Jurkat, Clone E6-1 (cell line): ENCODE measurements at regions not wholly inside any gene's neighbourhood (a gene's known extent, or its start where the extent isn't known, plus 50 kb on each side); places are given as distances from the start of the nearest gene placed in this dataset.

Source experiments
- DNase-seq: peaks from one replicate; pipeline ENCODE4 v3.0.0-alpha.2; 2011; ENCODE audit warnings: low read depth, low spot score
- H3K4me3 ChIP-seq: 2 replicates; pipeline ENCODE4 v1.5.1; 2011; ENCODE audit warnings: mild to moderate bottlenecking, low read length, control low read depth, moderate library complexity

DNA sequence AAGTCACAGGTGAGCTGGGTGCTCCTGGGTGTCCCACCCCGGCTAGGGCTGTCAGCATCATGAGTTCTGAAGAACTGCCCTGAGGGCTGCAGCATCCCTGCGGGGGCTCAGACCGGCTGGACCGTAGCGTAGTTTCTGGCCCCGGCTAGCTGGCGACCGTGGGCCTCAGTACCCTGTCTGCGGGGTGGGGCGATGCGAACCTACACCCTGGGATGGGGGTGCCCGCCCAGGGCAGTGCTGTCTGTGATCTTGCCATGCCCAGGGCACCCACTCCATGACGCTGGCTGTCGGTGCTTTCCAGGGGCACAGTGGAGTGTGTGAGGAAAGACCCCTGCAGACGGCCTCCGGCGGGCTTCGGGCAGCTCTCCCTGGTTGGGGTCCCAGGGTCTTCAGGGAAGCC is 66.5 kb upstream of the IRX4 start:
- DNase-seq, result no peak
- H3K4me3 ChIP-seq, result no peak overlapping the region

DNA sequence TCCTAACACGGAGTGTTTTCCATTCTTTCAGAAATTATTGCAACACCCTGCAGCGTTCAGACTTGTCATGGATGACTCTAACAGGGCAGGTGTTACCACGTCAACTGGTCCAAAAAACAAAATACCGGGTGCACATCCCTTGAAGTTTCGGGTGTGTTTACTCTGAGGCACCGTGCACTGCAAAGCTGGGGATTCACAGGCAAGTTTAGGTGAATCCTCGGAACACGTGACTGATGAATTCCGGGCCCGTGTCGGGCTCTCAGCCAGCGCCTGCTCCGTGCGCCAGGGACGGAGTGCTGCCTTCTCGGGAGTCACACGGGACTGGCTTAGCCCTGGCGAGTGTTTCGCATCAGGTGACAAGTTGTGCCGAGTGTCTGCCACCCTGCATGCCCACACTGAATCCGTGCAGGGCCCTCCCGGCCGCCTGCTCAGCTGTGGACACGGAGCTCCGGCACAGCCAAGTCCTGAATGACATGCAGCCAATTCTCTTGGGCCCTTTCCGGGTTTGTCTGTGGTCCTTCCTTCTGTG is 66.0 kb upstream of the IRX4 start:
- H3K4me3 ChIP-seq, result no peak overlapping the region
- no peak for DNase-seq

GRCh38 chr5:1948111-1948510 is 65.4 kb upstream of the IRX4 start:
- no peak overlapping the region for H3K4me3 ChIP-seq
- no peak for DNase-seq

- H3K4me3 ChIP-seq, result no peak overlapping the region
- DNase-seq, result no peak
These were observed 64.1 kb upstream of the IRX4 start for GRCh38 chr5:1946776-1947175.

- no peak overlapping the region for H3K4me3 ChIP-seq
- no peak for DNase-seq
These were observed 63.5 kb upstream of the IRX4 start for GRCh38 chr5:1946122-1946677.

DNA sequence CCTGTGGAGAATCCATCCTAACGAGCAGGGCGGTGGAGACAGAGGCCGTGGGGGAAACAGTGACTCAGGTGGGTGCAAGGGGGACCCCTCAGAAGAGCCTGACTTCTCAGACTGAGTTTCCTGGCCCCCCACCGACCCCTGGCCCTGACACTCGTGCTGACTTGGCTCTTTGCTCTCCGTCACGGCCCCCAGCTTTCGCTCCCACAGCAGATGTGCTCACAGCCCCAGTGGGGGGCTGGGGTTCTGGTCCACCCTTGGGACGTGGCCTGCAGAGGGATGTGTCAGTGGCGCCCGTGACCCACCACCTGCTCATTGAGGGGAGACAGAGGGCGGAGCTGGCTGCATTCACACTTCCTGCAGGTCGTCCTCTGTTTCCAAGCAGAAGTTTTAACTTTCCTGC is 62.9 kb upstream of the IRX4 start:
- no peak for DNase-seq
- H3K4me3 ChIP-seq, result no peak overlapping the region

GRCh38 chr5:1944408-1944807 is 61.7 kb upstream of the IRX4 start:
- H3K4me3 ChIP-seq, result no peak overlapping the region
- DNase-seq, result no peak

GRCh38 chr5:1943481-1943880 is 60.8 kb upstream of the IRX4 start:
- no peak overlapping the region for H3K4me3 ChIP-seq
- DNase-seq, result no peak

GRCh38 chr5:1942630-1943029 is 59.9 kb upstream of the IRX4 start:
- H3K4me3 ChIP-seq, result no peak overlapping the region
- DNase-seq, result no peak

DNA sequence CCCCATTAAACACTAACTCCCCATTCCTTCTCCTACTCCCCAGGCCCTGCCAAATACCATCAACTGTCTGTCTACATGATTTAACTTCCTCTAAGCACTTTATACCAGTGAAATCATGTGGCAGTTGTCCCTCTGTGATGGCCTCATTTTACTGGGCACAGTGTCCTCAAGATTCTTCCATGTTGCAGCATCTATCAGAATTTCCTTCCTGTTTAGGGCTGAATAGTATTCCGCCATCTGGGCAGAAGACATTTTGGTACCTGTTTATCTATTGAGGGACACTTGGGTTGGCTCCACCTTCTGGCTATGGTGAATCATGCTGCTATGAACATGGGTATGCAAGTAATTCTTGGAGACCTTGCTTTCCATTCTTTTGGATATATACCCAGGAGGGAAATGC is 59.4 kb upstream of the IRX4 start:
- no peak for DNase-seq
- H3K4me3 ChIP-seq, result no peak overlapping the region

DNA sequence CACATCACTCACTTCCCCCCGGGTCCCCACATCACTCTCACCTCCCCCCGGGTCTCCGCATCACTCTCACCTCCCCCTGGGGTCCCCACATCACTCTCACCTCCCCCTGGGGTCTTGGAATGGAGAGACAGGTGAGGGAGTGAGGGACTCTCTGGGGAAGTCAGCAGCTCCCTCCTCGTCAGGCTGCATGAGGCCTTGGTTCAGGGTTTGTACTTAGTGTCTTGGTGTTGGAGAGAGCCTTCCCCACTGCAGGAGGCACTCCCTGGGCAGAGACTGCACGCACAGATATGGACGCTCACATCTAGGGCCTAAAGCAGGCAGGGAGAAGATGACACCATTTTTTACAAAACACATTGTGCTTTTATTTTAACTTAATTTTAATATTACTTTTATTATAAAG is 56.5 kb upstream of the IRX4 start:
- H3K4me3 ChIP-seq, result no peak overlapping the region
- no peak for DNase-seq

DNA sequence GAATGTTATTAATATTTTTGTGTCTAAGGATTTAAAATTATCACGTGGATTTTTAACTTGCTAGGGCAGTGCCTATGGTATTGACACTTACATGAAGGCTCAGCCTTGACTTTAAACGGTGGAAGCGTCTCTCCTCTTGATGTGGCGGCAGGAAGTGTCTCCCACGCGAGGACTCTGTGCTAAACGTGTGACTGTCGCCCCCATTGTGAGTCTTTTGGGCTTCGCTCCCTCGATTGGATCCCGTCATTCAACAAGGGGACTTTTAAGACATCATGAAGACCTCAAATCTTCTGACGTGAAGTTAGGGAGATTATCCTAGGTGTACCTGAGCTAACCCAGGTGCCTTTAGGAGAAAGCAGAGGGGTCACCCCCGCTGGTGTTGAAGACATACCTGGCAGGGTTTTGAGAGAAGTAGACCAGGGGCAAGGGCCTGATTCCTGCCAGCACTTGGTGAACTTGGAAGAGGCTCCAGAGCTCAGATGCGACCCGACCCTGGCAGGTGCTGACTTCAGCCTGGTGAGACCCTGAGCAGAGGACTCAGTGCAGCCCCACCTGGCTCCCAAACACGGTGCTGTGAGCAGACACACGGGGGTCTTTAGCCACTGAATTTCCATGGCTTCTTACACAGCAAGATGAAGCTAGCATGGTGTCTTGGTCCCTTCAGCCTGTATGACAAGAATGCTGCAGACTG is 55.7 kb upstream of the IRX4 start:
- no peak overlapping the region for H3K4me3 ChIP-seq
- DNase-seq, result no peak

DNA sequence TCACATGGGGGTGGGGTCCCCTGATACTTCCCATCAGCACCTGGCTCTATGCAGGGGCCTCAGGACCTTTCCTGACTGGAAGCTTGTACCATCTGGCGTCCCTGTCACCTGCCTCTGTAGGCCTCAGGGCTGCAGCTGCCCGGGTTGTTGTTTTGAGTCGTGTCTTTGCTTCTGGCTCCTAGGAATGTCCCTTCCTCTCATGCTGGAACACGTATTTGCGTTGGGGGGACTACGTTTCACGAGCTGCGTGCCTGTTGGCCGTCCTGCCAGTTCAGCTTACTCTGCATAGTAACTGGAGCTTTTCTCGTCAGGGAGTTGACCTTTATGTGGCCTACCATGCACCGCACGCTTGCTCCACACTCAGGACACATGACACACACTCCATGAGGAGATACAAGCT is 54.9 kb upstream of the IRX4 start:
- H3K4me3 ChIP-seq, result no peak overlapping the region
- no peak for DNase-seq

DNA sequence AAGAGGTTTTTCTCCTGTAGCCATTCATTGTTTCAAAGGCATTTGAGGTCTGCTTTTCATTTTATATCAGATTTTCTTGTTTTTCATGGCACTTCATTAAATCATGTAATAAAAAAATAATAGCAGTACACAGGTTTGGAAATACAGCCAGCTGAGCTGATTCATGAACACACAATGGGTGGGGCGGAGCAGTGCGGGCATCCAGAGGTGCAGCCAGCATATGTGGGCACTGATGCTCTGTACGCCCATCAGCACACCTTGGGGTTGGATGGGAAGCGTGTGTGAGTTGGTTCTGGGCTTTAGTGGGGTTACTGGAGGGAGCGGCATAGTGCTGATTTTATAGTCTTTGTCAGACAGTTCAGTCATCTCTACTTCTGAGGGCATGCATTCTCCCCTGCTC is 54.2 kb upstream of the IRX4 start:
- no peak overlapping the region for H3K4me3 ChIP-seq
- no peak for DNase-seq

- DNase-seq, result no peak
- no peak overlapping the region for H3K4me3 ChIP-seq
These were observed 53.7 kb upstream of the IRX4 start for GRCh38 chr5:1936413-1936812.

DNA sequence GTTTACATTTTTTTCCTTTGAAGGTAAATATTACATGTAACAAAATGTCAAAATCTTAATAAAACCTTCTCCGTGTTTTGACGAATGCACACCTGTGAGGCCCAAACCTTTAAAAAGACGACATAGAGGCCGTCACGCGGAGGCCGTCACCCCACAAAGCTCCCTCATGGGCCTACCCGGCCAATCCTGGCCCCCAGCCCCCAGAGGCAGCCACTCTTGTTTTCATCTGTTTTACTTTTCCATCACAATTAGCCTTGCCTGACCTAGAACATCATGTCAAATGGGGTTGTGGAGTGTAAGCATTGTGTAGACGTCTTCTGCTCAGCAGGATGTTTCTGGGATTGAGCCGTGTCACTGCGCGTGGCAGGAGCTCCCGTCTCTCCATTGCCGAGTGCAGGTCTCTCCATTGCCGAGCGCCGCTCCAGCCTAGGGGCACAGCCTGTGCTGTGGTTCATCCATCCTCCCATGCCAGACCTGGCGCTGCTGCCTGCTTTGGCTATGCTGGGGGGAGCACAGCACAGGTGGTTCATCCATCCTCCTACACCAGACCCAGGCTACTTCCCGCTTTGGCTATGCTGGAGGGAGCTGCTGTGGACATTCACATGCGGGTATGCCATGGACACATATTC is 52.2 kb upstream of the IRX4 start:
- DNase-seq, result no peak
- H3K4me3 ChIP-seq, result no peak overlapping the region

GRCh38 chr5:1934056-1934394 is 51.3 kb upstream of the IRX4 start:
- no peak overlapping the region for H3K4me3 ChIP-seq
- no peak for DNase-seq

DNA sequence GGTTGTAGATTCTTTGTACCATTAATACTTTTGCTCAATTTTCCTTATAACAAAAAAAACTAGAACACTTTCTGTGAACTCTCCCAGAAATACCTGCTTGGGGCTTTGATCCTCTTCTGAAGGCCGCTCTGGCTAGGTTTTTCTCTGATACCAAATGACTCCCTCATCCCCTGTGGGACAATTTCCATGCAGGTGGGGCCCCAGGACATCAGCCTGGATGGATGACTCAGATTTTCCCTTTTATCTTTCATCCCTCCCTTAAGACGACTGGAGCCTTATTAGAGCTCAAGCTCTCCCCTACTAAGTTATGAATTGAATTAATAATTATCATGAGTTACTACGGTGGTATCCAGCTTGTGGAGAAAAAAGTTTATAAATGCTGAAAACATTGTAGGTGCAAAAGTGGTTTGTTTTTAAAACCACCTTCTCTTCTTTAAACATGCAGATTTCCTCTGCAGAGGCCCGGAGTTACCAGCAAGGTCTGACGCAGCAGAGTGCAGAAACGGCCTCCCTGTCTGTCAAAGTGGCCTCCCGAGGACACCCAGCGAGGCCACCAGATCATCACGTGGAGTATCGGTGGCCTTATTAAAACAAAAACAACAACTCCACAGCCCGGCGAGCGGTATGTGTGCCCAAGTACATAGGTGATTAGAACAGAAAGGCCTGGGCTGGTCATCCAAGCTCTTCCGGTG is 50.8 kb upstream of the IRX4 start:
- no peak for DNase-seq

More for the DNA sequence above, 50.8 kb upstream of the IRX4 start:
- no peak overlapping the region for H3K4me3 ChIP-seq
